Tibial nerve (tissue), 4 donors: ENCODE measurements at regions not wholly inside any gene's neighbourhood (a gene's known extent, or its start where the extent isn't known, plus 50 kb on each side); places are given as distances from the start of the nearest gene placed in this dataset.

Source experiments
- EP300 ChIP-seq, 2 donors: sonication (generic); formaldehyde crosslinking; IDR thresholded peaks; one replicate each; pipeline ENCODE4 v1.6.1; 2017; ENCODE audit warnings: antibody characterized with exemption in 2 of 2, mild to moderate bottlenecking in 1 of 2
- POLR2A ChIP-seq, 2 donors: fragments of 450-650 bp; IDR thresholded peaks; one replicate each; pipeline ENCODE4 v1.6.1; 2017; ENCODE audit warnings: antibody characterized with exemption in 2 of 2, mild to moderate bottlenecking in 2 of 2, moderate library complexity in 2 of 2
- TF ChIP-seq, protein P1 (sequence below), 5 experiments: fragments of 200-600 bp in 3 of 5; fragments of 450-650 bp in 2 of 5; sonication (generic) in 3 of 5; IDR thresholded peaks; one replicate each; pipeline ENCODE4 v1.5.1; 2016 to 2019; ENCODE audit warnings: antibody characterized with exemption in 5 of 5, mild to moderate bottlenecking in 3 of 5, moderate library complexity in 2 of 5

GRCh38 chr12:92077530-92077929 is 68.1 kb downstream of the BTG1 start:
- TF ChIP-seq, protein P1, sequence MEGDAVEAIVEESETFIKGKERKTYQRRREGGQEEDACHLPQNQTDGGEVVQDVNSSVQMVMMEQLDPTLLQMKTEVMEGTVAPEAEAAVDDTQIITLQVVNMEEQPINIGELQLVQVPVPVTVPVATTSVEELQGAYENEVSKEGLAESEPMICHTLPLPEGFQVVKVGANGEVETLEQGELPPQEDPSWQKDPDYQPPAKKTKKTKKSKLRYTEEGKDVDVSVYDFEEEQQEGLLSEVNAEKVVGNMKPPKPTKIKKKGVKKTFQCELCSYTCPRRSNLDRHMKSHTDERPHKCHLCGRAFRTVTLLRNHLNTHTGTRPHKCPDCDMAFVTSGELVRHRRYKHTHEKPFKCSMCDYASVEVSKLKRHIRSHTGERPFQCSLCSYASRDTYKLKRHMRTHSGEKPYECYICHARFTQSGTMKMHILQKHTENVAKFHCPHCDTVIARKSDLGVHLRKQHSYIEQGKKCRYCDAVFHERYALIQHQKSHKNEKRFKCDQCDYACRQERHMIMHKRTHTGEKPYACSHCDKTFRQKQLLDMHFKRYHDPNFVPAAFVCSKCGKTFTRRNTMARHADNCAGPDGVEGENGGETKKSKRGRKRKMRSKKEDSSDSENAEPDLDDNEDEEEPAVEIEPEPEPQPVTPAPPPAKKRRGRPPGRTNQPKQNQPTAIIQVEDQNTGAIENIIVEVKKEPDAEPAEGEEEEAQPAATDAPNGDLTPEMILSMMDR (IDR thresholded peaks at IDR 0.05) = no peak
- TF ChIP-seq POLR2A (IDR thresholded peaks at IDR 0.05) (no peak), EP300 (IDR thresholded peaks at IDR 0.05) (no peak)
